ENCODE measurements at regions not wholly inside any gene's neighbourhood (a gene's known extent, or its start where the extent isn't known, plus 50 kb on each side); places are given as distances from the start of the nearest gene placed in this dataset.

- intact Hi-C loops (cut with DNase I) = no loop called here
- no peak for DNase-seq
Observed at GRCh38 chrX:10021461-10022272, 54.5 kb downstream of the CLDN34 start.

DNA sequence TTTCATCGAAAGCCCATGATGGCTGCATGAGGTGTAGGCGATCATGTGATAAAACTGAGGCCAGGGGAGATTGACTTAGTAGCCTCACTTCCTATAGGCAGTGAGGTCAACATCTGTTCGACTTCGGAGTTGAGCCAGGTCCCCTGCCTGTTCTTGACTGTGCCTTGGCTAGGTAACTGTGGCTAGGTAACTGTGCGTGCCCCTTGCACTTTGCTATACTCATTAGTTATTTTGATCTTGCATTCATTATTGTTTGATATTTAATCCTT lies 55.0 kb downstream of the CLDN34 start:
- intact Hi-C loops (cut with DNase I) = no loop called here
- DNase-seq = no peak

DNA sequence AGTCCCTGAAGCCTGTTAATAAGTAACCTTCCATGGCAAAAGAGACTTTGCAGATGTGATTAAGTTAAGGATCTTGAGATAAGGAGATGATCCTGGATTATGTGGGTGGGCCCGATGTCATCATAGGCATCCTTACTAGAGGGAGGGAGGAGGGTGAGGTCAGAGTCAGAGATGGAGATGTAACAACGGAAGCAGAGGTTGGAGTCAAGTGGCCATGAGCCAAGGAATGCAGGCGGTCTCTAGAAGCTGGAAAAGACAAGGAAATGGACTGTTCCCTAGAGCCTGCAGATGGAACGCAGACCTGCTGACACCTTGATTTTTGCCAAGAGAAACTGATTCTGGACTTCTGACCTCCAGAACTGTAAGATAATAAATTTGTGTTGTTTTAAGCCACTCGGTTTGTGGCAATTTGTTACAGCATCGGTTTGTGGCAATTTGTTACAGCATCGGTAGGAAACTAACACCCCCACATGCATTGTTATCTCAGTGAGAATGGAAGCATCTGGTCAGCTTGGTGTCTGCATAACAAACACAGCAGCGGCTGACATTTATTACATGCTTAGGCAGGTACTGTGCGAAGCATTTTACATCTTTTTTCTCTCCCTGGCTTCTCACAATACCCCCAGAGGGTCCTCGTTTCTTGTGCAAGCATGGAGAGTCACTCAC lies 55.6 kb downstream of the CLDN34 start:
- no peak for DNase-seq
- intact Hi-C loops (cut with DNase I) = no loop called here

GRCh38 chrX:10023821-10024220 lies 56.7 kb downstream of the CLDN34 start:
- intact Hi-C loops (cut with DNase I) = no loop called here
- DNase-seq = no peak

DNA sequence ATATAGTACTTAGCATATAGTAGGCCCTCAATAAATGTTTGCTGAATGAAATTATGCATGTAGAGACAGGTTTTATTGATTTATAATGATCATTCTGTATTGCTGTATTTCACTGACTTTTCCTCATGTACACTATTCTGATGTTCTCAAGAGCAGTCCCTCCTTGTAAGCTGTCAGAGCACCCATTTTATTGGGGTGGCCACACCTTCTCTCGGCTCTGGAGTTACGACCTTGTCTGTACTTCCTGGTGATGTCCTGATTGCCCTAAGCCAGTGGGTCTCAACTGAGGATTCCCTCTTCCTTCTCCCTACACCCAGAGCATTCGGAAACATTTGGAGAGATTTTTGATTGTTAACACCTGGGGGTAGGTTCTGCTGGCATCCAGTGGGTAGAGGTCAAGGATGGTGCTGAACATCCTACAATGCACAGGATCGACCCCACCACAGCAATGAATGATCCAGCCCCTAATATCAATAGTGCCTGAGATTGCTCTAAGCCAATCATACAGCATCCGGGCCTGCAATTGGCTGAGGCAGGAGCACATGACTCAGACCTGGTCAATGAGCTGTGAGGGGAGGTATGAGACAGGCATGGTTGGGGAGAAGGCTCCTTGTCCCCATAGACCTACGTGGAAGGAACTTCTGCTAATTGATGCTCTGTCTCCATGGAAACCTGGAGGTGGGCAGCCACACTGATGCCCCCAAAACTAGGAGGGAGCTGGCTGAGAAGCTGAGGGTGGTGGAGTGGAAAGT lies 58.8 kb downstream of the CLDN34 start:
- intact Hi-C loops (cut with DNase I) = no loop called here
- no peak for DNase-seq

DNA sequence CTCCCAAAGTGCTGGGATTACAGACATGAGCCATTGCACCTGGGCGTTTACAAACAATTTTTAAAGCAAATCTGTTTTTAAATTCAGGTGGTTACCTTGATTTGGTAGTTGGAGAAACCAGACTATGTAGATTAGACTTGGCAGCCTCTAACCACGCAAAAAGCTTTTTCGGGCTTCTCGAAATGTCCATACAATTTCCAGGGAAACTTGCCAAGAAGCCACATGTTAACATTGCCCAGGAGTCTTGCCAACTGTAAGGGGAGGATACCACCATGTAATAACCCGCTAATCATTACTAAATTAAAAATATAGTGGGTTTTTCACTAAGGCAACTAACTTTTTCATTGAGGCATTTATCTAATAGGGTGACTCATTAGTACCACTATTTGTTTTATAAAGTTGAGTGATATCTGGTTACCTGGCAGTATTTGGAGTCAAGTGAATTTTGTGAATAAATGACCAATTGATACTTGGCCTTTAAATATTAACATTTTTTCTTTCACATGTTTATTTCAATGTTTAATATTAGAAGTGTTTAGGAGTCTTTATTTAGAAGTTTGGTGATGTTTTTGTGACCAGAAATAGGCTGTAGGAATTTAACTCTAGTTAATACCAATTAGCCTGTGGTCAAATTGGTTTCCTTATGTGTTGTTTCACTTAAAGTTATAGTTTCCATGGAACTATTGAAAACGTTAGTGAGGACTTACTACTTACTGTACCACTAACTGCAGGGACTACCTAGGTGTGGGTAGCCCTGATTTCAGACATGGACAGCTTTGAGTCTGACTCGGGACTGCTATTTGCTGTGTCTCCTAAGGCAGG lies 61.3 kb downstream of the CLDN34 start:
- no peak for DNase-seq
- intact Hi-C loops (cut with DNase I) = no loop called here

DNA sequence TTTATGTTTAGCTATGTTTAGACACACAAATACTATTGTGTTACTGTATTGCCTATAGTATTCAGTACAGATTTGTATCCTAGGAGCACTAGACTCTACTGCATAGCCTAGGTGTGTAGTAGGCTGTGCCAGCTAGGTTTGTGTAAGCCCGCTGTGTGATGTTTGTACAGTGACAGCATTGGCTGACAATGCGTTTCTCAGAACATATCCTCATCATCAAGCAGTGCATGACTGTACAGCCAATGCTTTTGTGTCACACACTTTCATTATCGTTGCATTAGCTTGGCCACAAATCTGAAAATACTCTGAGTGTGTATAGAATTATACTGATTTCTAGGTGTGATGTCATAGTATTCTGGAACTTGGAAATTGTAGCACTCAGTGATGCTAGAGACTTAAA lies 63.4 kb downstream of the CLDN34 start:
- DNase-seq = no peak
- intact Hi-C loops (cut with DNase I) = no loop called here

- DNase-seq = no peak
- intact Hi-C loops (cut with DNase I) = no loop called here
Observed at GRCh38 chrX:10031746-10032145, 64.6 kb downstream of the CLDN34 start.

DNA sequence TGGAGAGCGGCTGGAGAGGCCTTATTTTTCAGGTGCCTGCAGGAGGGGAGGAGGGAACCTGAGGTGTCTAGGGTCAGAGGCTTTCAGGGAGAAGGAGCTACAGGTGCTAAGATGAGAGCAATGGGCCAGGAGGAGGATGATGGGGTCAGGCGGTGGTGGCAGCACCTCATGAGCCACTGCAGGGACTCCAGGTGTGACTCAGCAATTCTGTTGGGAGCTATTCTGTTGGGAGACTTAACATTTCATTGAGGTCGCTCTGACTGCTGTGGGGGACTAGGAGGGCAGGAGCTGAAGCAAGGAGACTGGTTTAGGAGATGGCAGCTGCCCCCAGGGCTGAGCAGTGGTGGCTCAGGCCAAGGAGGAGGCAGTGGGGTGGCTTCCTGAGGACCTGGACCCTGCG lies 65.0 kb downstream of the CLDN34 start:
- DNase-seq = no peak
- intact Hi-C loops (cut with DNase I) = no loop called here

DNA sequence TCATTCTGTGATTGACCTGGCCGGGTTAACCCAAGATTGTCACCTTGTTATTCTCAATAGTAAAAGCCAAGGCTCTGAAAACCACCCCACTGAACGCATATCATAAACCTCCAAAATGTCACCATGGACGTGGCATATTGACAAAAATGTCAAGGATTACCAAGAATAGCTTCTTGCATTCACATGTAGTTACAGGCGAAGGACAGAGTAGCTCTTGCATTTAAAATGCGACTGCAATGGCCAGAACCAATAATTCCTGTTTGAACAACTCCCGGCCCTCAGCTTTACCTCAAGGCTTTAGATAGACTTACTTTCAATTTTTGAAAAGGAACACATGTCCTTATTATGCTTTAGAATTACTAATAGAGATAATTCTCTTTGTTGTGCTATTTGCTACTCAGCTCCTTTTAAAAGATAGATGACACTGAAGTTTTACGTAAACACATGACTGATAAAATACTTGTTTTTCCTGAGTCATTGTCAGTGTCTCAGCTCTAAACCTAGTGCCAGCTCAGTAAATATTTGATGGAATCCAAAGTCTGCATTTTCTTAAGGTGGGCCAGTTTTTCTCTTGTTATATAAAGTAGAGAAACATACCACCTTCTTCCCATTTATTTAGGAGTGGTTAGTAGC lies 66.3 kb downstream of the CLDN34 start:
- intact Hi-C loops (cut with DNase I) = no loop called here
- no peak for DNase-seq

- intact Hi-C loops (cut with DNase I) = no loop called here
- no peak for DNase-seq
Observed at GRCh38 chrX:10034740-10035260, 67.6 kb downstream of the CLDN34 start.

- intact Hi-C loops (cut with DNase I) = no loop called here
- no peak for DNase-seq
Observed at GRCh38 chrX:10038585-10038984, 71.4 kb downstream of the CLDN34 start.

DNA sequence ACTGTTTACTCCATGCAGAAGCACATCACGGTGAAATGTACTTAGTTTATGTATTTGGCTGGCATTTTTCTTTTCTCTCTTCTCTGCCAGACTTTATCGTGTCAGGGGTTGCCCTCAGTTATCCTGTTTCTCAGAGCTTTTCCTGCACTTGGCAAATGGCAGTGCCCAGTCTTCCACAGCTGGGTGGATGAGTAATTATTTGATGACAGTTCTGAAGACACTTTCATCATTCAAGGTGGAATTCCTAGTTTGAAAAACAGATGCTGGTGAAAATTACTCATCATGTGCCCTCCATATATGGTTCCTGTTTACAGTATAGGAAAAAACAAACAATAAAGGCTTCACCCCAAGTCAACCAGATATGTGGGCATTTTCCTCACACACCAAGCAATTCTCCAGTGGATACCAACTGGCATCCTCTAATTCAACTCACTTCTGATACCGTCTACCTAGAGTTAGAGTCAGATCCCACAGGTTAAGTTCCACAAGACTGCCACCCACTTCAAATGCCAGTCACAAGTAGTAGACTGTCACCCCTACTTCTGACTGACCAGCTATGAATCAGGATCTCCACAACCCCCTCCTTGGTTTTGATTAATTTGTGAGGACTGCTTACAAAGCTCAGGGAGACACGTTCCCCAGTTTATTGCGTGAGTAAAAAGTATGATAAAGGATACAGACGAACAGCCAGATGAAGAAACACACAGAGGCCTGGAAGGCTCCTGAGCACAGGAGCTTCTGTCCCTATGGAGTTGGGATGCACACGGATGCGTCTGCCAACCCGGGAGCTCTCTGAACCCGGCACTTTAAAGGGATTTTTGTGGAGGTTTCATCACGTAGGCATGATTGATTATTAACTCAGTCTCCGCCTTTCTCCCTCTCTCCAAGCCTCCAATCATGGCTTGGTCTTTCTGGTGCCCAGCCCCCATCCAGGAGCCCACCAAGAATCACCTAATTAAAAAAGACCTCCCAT lies 72.9 kb downstream of the CLDN34 start:
- intact Hi-C loops (cut with DNase I) = no loop called here

DNA sequence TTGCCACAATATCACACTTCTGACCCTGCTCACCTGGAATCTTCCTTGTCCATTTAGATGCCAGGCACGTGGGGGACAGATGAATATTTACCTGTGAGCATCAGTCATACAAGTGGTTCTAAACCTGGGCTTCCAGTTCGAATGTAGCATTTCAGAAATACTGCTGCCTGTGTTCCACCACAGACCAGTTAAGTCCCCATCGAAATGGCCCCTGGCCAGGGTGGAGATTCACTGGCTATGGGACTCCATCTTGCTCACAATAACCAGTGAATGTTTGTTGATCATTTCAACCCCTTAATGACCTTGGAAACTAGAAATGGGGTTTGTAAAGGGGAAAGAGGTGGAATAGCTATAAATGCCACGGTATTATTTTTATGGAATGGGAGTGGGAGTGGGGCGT lies 73.8 kb downstream of the CLDN34 start:
- no peak for DNase-seq
- intact Hi-C loops (cut with DNase I) = no loop called here

More for the DNA sequence above, 72.9 kb downstream of the CLDN34 start:
- no peak for DNase-seq

- intact Hi-C loops (cut with DNase I) = no loop called here
- no peak for DNase-seq
Observed at GRCh38 chrX:10041383-10041782, 74.2 kb downstream of the CLDN34 start.

DNA sequence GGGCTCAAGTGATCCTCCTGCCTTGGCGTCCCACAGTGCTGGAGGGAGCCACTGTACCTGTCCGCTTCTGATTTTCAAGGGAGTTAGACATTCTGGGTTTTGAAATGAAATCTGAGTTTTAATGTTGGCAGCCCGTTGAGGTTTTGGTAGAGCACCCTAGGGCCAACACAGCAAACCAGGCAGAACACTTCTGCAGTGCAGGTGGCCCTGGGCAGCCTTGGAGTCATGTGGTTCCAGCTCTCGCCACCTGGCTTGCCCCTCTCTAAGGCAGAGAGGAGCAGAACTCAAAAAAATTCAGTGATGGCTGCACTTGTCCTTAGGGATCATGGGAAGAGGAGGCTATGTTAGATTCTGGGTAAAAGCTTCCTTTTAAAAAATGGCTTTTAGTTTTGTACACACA lies 74.9 kb downstream of the CLDN34 start:
- DNase-seq = no peak
- intact Hi-C loops (cut with DNase I) = no loop called here

GRCh38 chrX:10043386-10043785 lies 76.2 kb downstream of the CLDN34 start:
- intact Hi-C loops (cut with DNase I) = no loop called here
- DNase-seq = no peak

- DNase-seq = no peak
- intact Hi-C loops (cut with DNase I) = no loop called here
Observed at GRCh38 chrX:10044021-10044420, 76.9 kb downstream of the CLDN34 start.
